Stimulated activated CD4-positive, alpha-beta T cell treated with anti-CD3 and anti-CD28 coated beads, Interleukin-1b, Interleukin-23, amount 100 ng/mL, for 1 hour (primary cell): ENCODE measurements at regions not wholly inside any gene's neighbourhood (a gene's known extent, or its start where the extent isn't known, plus 50 kb on each side); places are given as distances from the start of the nearest gene placed in this dataset.

Source experiments
- DNase-seq, 2 donors: peaks; one replicate each; pipeline ENCODE4 v3.0.0-alpha.2; 2020; ENCODE audit warnings: low read depth in 2 of 2

- no peak for DNase-seq
Measured at GRCh38 chr10:60664859-60665258, 113.4 kb upstream of the CDK1 start.

DNA sequence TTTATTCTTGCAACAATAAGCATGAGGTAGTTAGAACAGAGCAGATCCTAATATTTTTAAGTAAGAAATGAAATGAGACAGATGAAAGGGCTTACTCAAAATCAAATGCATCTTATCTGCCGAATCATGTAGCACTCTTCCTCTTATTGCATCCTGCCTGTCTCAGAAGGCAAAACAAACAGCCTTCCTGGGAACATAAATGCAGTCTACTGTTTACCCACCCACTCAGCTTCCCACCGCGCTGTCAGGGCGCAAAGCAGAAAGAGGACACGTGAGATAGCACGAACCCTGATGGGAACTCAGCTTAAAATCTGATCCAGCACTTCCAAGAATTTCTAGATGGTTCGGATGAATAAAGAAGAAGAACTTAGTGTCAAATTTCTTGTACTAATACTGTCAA, 114.4 kb upstream of the CDK1 start:
- DNase-seq, result no peak

DNA sequence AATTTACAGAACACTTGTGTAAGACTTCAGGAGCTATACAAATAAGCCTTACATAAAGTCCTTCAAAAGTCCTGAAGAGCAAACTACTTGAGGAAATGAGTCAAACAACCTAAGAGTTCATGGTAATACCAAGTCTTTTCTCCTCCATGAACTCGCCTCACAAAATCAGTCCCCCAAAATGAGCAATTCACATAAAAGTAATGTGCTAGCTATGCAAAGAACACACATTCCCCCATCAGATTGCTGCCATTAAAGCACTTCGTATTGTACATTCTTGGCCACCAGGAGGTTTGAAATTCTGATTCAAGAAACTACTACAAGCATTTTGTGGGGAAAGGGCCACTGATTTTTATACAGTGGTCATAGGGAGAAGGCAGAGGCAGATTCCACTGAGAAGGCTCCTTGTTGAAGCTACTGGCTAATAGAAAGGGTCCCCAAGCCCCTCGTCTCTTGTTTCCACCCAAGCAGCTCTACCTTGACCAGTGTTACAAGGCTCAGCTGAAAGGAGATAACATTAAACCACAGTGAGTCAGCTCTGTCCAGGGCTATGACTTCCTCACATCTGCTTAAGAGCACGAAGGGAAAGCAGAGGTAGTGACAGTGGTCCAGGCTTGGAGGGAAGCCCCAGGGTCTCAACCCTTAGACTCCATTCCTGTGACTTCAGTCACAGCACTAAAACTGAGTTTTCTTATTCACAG, 115.2 kb upstream of the CDK1 start:
- DNase-seq, result no peak

DNA sequence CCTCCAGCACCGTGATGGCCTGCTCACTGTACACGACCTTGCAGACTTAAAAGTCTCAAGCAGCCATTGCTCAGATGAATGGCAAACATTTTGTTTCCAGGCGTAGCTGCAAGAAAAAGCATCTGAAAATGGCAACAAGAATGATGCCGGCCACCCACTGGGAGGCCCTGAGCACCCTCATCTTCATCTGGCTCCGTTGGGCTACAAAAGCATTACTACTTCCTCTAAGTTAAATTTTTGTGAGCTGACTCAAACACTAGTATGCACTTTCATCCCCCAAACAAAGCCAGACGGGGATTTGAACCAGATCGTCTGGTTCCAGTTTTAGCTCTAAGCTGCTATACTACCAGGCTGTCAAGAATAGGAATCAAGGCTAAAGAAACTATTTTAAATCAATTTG, 116.6 kb upstream of the CDK1 start:
- DNase-seq, result no peak

GRCh38 chr10:60660625-60661024, 117.7 kb upstream of the CDK1 start:
- no peak for DNase-seq

- no peak for DNase-seq
Measured at GRCh38 chr10:60654813-60655464, 123.3 kb upstream of the CDK1 start.

DNA sequence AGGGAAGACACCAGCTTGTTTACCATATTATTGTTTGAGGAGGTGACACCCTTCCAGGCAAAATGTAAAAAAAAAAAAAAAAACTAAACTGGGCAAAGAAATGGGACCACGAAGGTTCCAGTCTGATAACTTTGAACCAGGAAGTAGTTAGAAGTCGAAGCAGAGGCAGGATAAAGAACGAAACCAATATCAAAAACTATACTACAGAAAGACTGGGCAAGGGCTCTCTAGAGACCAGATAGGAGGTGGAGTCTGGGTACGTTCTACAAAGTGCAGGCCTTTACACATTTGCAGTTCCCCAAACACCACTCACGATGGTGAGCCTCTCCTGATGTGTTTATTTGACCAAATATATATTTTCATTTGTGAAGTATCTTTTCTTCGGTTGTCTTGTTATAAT, 125.7 kb upstream of the CDK1 start:
- no peak for DNase-seq

DNA sequence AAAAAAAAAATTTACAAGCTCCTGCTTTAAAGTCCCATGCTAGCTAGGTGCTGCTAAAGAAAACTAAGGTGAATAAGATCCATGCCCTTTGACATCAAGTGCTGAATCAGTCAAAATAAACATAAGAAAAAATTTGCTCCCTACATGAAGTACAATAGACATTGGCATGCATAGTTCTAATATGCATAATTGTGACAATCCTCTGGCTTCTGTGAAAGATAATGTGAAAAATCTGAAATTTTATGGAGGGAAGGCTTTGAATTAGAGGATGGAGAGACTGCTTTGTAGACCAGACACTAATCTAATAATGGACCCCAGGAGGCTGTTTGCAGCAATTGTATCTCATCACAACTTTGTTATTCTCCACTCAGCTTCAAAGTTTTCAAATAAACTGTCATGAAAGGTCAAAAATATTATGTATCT, 127.9 kb upstream of the CDK1 start:
- no peak for DNase-seq

- DNase-seq, result no peak
Measured at GRCh38 chr10:60649485-60650377, 128.5 kb upstream of the CDK1 start.

- DNase-seq, result no peak
Measured at GRCh38 chr10:60648761-60649160, 129.5 kb upstream of the CDK1 start.

- DNase-seq, result no peak
Measured at GRCh38 chr10:60646966-60647796, 131.1 kb upstream of the CDK1 start.

DNA sequence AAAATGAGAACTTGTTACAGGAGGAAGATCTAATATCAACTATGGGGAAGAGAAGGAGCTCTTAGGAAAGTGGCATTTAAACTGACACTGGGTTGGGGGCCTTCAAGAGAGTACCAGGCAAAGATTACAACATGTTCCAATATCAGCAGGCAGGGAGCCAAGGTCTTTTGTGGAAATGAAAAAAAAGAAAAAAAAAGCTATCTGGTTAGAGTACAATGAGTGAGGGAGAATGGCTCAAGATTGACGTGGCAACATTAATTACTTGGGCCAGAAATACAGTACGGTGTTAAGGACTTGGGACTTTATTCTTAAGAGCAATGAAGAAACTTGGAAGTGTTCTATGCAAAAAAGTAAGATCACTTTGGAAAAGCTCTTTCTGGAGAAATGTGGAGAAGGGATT, 132.3 kb upstream of the CDK1 start:
- no peak for DNase-seq

GRCh38 chr10:60644436-60645130, 133.7 kb upstream of the CDK1 start:
- DNase-seq, result no peak

DNA sequence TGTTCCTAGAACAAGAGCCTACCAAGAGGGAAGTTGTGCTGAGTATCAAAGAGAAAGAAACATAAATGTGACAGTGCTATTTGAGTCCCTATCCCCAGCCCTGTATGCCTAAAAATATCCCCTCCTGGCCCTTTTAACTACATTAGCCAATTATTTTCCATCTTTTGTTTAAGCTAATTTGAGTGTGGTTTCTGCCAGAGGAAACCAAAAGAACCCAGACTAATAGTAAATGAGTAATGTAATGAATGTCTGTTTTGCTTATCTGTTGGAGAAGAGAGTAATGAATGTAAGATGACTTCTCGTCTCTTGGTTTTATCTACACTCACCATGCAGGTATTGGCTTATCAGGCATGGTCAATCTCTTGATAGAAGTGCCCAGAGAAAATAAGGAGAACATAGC, 134.4 kb upstream of the CDK1 start:
- no peak for DNase-seq

DNA sequence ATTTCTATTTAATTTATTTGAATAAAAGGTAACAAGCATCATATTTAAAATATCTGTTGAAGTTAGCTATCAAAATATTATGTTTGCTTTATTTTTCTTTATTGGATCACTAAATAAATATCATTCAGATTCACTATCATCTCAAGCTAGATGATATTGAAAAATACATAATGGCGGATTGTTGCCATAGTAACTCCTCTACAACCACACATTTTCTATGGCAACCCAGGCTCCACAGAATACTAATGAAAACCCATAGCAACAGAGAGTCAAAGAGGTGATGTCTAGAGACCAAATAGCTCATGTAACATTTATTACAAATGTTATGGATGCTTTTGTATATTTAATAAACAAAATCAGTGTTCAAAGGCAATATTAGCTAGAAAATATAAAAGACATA, 148.9 kb upstream of the CDK1 start:
- DNase-seq, result no peak

DNA sequence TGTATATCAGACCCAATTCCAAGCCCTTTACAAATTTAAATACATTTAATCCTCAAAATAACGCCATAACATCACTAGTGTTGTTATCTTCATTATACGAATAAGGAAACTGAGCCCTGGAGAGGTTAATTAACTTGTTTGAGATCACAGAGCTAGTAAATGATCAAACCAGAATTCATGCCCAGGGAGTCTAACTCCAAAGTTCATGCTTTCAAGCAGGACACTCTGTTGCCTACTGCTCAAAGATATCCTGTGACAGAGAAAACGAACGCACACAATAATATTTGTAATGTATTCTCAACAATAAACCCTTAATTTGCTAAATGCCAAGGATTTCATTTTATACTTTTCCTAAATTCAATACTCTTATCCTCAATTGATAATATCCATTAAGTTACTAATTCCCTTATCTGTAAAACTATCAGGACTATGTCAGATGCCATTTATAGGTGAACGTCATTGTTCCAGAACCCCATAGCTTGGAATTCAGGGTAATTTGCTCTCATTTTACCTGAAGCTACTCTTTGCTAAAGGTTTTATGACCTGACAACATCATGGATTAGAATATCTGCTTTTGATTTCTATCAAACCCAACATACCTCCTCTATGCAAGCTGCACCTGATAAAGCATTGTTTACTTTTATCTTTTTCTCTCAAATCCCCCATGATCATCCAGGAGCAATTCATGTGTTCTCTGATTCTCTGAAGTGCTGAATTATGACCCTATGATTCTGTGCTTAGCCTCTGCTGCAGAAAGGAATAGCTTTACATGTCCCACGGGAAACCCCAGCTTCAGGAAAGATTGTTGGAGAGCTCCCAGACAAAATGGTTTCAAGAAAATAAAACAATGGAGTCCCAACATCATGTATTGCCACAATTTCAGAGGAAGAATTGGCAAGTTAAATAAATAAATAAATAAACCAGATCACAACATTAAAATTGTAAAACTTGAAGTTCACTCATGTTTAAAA, 150.2 kb upstream of the CDK1 start:
- DNase-seq, result no peak

DNA sequence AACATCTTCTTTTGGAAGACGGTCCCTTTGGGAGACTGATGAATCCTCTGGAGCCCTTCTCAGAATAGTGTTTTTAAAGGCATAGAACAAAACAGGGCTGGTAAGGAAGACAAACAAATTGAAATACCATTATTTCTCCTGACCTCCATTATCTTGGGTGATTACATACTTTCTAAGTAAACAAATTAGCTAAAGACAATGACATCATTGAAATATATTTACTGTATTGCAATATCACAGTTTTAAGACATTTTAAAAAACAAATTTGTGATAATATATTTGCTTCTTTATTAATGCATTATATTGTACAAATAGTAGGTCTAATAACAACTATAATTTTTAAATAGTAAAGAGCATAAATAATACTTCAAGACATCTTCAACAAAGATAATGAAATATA, 152.2 kb upstream of the CDK1 start:
- no peak for DNase-seq

- DNase-seq, result no peak
Measured at GRCh38 chr10:60623627-60624026, 154.7 kb upstream of the CDK1 start.

GRCh38 chr10:60621018-60621417, 157.3 kb upstream of the CDK1 start:
- no peak for DNase-seq

DNA sequence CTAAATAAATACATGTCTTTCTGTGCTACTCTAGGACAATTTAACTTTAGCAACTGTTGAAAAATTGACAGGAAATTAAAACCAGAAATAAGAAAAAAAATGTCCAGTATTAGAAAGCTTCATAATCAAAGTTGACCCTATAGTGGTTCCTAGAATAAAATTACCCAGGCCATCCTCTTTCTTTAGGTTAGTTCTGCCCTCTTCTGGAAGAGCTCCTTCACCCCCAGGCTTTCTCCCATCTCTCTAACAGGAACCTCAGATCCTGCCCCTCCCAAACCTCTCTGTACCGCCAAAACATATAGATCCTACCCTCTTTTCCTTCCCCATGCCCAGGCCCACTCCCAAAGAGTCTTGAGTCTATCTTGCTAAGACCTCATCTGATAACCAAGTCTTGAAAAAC, 159.4 kb upstream of the CDK1 start:
- no peak for DNase-seq
